Pancreas (tissue), 10 donors: ENCODE measurements at regions not wholly inside any gene's neighbourhood (a gene's known extent, or its start where the extent isn't known, plus 50 kb on each side); places are given as distances from the start of the nearest gene placed in this dataset.

ENCODE experiments used
- ATAC-seq, 4 donors: fragments of 200-7000 bp; cut with Tn5 transposase; one replicate each; pipeline versions ENCODE4 v1.8.0 to v1.9.1; 2020; ENCODE audit warnings: mild to moderate bottlenecking in 4 of 4, moderate library complexity in 4 of 4
- DNase-seq, 6 donors: peaks; one replicate each; pipeline ENCODE4 v3.0.0-alpha.2; 2020
- FAIRE-seq: peaks from 2 replicates; lab custom pipeline; 2012; peaks lifted over from hg19 to GRCh38; lab: Jason Lieb, UNC
- H3K27ac ChIP-seq, 4 donors: fragments of 200-600 bp; sonication (generic); 1 replicate in 3 of 4; 2 replicates in 1 of 4; pipeline versions ENCODE4 v1.5.0 to v1.8.0; 2020
- H3K27me3 ChIP-seq, 4 donors: fragments of 200-600 bp; one replicate each; pipeline ENCODE4 v1.8.0; 2021
- H3K36me3 ChIP-seq, 3 donors: fragments of 200-600 bp; sonication (generic) in 1 of 3; one replicate each; pipeline versions ENCODE4 v1.5.0 to v1.8.0; 2020 to 2021
- H3K4me1 ChIP-seq, 3 donors: fragments of 200-600 bp; one replicate each; pipeline ENCODE4 v1.8.0; 2021
- H3K4me3 ChIP-seq, 4 donors: fragments of 200-600 bp; sonication (generic) in 2 of 4; one replicate each; pipeline versions ENCODE4 v1.5.0 to v1.8.0; 2020 to 2021
- H3K9me3 ChIP-seq, 4 donors: fragments of 200-600 bp; one replicate each; pipeline ENCODE4 v1.8.0; 2021
- WGBS, 2 donors: extraction: QIAGEN DNeasy Blood & Tissue Kit; methylation state at CpG; one replicate each; pipeline ENCODE4 v1.1.7; 2013; 5-methylcytosine and 5-hydroxymethylcytosine counted together
- intact Hi-C, 3 donors: fragments of 100-400 bp; cut with DNase I; formaldehyde crosslinking; loops; one replicate each; pipeline versions ENCODE4 v1.11.1 to v1.14.2; 2022
- TF ChIP-seq, protein P1 (sequence below), 4 donors: fragments of 200-600 bp; sonication (generic) in 3 of 4; IDR thresholded peaks; one replicate each; pipeline versions ENCODE4 v1.5.0 to v1.8.0; 2021; ENCODE audit warnings: antibody characterized with exemption in 4 of 4
- donor health status: healthy with polysubstance abuse.
- donor health status: DM: no; HTN: no; CAD: no; lungs with moderate emphysema.
- donor health status: DM: no; HTN: no; CAD: no.
- donor health status: control.
- donor health status: control.
- donor health status: Bipolar disorder and iron deficiency.
- donor health status: DM: yes; HTN: yes; CAD: no.
- donor health status: DM: no; HTN: no; CAD: no.
- donor health status: DM: no; HTN: no; CAD: no.
- donor health status: DM: yes; HTN: yes; CAD: no.

DNA sequence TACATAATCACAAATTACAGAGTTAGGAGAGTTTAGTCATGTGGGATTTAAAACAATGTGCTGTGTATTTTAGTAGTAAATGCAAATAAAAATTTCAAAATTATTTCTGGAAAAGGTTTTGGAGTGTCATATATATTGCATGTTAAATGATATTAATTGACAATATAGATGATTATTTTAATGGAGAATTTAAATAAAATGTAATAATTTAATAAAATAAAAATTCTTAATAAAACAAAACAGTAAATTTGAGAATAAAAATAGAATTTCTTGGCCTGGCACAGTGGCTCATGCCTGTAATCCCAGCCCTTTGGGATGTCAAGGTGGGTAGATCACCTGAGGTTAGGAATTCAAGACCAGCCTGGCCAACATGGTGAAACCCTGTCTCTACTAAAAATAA, 1442.8 kb upstream of the ALCAM start:
- Histone ChIP-seq H3K4me1 (no peaks in the 10 kb centered on the region), H3K27me3 (no peaks in the 10 kb centered on the region), H3K9me3 (no peaks in the 10 kb centered on the region), H3K36me3 (no peaks in the 10 kb centered on the region), H3K4me3 (no peak overlapping the region), H3K27ac (no peak overlapping the region)
- TF ChIP-seq, protein P1, sequence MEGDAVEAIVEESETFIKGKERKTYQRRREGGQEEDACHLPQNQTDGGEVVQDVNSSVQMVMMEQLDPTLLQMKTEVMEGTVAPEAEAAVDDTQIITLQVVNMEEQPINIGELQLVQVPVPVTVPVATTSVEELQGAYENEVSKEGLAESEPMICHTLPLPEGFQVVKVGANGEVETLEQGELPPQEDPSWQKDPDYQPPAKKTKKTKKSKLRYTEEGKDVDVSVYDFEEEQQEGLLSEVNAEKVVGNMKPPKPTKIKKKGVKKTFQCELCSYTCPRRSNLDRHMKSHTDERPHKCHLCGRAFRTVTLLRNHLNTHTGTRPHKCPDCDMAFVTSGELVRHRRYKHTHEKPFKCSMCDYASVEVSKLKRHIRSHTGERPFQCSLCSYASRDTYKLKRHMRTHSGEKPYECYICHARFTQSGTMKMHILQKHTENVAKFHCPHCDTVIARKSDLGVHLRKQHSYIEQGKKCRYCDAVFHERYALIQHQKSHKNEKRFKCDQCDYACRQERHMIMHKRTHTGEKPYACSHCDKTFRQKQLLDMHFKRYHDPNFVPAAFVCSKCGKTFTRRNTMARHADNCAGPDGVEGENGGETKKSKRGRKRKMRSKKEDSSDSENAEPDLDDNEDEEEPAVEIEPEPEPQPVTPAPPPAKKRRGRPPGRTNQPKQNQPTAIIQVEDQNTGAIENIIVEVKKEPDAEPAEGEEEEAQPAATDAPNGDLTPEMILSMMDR (IDR thresholded peaks at IDR 0.05), result no peak
- ATAC-seq, result no peak
- DNase-seq, result no peak
- FAIRE-seq, result no peak
- intact Hi-C loops, result no loop called here

DNA sequence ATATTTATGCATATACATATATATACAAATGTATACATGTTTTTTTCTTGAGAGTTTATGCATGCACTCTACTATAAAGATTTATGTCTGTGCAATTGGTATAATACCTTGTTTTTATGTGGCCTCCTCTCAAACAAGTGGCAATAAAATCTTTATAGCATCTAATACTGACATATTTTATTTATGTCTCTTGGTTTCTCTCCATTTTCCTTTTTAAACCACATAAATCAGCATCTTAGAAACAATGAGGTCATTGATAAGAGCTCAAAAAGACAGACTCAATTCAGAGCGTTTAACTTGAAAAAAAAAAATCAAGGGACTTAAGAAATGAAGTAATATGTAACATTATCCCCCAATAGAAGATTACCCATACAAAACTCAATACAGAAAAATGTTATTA, 1442.2 kb upstream of the ALCAM start:
- Histone ChIP-seq H3K9me3 (no peaks in the 10 kb centered on the region), H3K27me3 (no peaks in the 10 kb centered on the region), H3K4me1 (no peaks in the 10 kb centered on the region), H3K4me3 (no peak overlapping the region), H3K27ac (no peak overlapping the region), H3K36me3 (no peaks in the 10 kb centered on the region)
- FAIRE-seq (no peak), ATAC-seq (no peak), DNase-seq (no peak)
- 45 to 48% methylated on average over 1 of the region's 1 CpG for WGBS, 2 donors
- intact Hi-C loops, result no loop called here
- TF ChIP-seq, protein P1 (IDR thresholded peaks at IDR 0.05), result no peak

DNA sequence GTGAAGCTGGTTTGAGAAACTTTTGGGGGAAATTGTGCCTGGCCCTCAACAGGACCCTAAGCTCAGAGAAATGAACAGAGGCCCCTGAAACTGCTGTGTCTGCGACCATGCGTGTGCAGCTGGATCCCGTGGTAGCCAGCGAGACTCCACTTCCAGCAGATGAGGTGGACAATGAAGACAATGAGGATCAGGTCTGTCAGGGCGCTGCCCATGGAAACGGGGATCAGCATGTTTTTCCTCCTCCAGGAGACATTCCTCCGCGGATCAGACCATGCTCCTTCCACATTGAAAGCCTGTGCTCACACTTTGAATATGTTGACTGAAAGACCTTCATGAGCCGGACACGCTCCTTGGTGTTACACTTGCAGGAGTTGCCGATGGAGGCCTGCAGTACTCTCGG, 1439.8 kb upstream of the ALCAM start:
- Histone ChIP-seq H3K4me3 (no peak overlapping the region), H3K36me3 (no peaks in the 10 kb centered on the region), H3K9me3 (no peaks in the 10 kb centered on the region), H3K27ac (no peak overlapping the region), H3K4me1 (no peaks in the 10 kb centered on the region), H3K27me3 (no peaks in the 10 kb centered on the region)
- intact Hi-C loops, result no loop called here
- FAIRE-seq, result no peak
- TF ChIP-seq, protein P1 (IDR thresholded peaks at IDR 0.05), result no peak
- ATAC-seq, result no peak
- 91 to 93% methylated on average over 12 of the region's 12 CpGs for WGBS, 2 donors
- no peak for DNase-seq

GRCh38 chr3:103927896-103928295, 1438.8 kb upstream of the ALCAM start:
- H3K4me1 ChIP-seq, result no peaks in the 10 kb centered on the region
- 79 to 82% methylated on average over 1 of the region's 1 CpG for WGBS, 2 donors

DNA sequence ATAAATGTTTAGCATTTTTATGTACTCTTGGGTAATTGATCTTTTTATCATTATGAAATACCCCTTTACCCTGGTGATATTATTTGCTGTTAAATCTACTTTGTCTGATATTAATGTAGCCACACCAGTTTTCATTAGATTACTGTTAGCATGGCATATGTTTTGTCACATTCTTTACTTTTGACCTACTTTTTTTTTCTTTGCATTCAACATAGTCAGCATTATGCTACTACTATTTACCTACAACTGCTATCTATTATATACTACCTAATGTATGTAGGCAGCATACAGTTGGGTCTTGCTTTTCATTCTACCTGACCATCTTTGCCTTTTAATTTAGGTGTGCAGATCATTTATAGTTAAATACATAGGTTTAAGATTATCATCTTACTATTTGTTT, 1429.6 kb upstream of the ALCAM start:
- no peaks in the 10 kb centered on the region for H3K27me3 ChIP-seq
- H3K9me3 ChIP-seq, result no peaks in the 10 kb centered on the region
- H3K4me3 ChIP-seq, result no peak overlapping the region
- ATAC-seq (no peak), DNase-seq (no peak), FAIRE-seq (no peak)
- intact Hi-C loops, result no loop called here
- no peaks in the 10 kb centered on the region for H3K36me3 ChIP-seq
- TF ChIP-seq, protein P1 (IDR thresholded peaks at IDR 0.05), result no peak
- H3K27ac ChIP-seq, result no peak overlapping the region
- H3K4me1 ChIP-seq, result no peaks in the 10 kb centered on the region

More at GRCh38 chr3:103927896-103928295, 1438.8 kb upstream of the ALCAM start:
- no peak overlapping the region for H3K27ac ChIP-seq
- intact Hi-C loops, result no loop called here
- H3K4me3 ChIP-seq, result no peak overlapping the region
- H3K36me3 ChIP-seq, result no peaks in the 10 kb centered on the region
- ATAC-seq (no peak), FAIRE-seq (no peak), DNase-seq (no peak)
- TF ChIP-seq, protein P1 (IDR thresholded peaks at IDR 0.05), result no peak
- no peaks in the 10 kb centered on the region for H3K9me3 ChIP-seq
- no peaks in the 10 kb centered on the region for H3K27me3 ChIP-seq
